Urothelium cell line (cell line): ENCODE measurements at regions not wholly inside any gene's neighbourhood (a gene's known extent, or its start where the extent isn't known, plus 50 kb on each side); places are given as distances from the start of the nearest gene placed in this dataset.
"Not testable (repeated sequence)": the region's sequence is repeated elsewhere in the genome, so short reads cannot be mapped to it uniquely, and the experiment has no call there.

Source experiments
- DNase-seq: peaks from one replicate; pipeline ENCODE4 v3.0.0; 2011; ENCODE audit warnings: low spot score, mixed read lengths
- FAIRE-seq: peaks from 2 replicates; lab custom pipeline; 2011; peaks lifted over from hg19 to GRCh38; lab: Jason Lieb, UNC

GRCh38 chr13:27327633-27328032 lies 57.0 kb downstream of the RASL11A start:
- DNase-seq (no peak), FAIRE-seq (no peak)

- FAIRE-seq (no peak), DNase-seq (no peak)
These were observed 58.6 kb downstream of the RASL11A start for GRCh38 chr13:27329210-27329609.

- FAIRE-seq (no peak), DNase-seq (no peak)
These were observed 64.3 kb downstream of the RASL11A start for GRCh38 chr13:27334774-27335435.

GRCh38 chr13:27336014-27336673 lies 65.5 kb downstream of the RASL11A start:
- DNase-seq (no peak), FAIRE-seq (no peak)

- FAIRE-seq (peak; percentile 83), DNase-seq (no peak)
These were observed 67.6 kb downstream of the RASL11A start for GRCh38 chr13:27338207-27338606.

GRCh38 chr13:27338816-27339215 lies 68.2 kb downstream of the RASL11A start:
- peak; percentile 17 for DNase-seq
- no peak for FAIRE-seq

GRCh38 chr13:27339299-27339698 lies 68.7 kb downstream of the RASL11A start:
- DNase-seq (peak; percentile 26), FAIRE-seq (no peak)

- FAIRE-seq (no peak), DNase-seq (no peak)
These were observed 71.0 kb downstream of the RASL11A start for GRCh38 chr13:27341616-27342015.

GRCh38 chr13:27347211-27347772 lies 76.7 kb downstream of the RASL11A start:
- no peak for DNase-seq
- no peak for FAIRE-seq

GRCh38 chr13:27348461-27348860 lies 76.0 kb upstream of the GTF3A start:
- FAIRE-seq (no peak), DNase-seq (no peak)

- FAIRE-seq = no peak
These were observed 75.0 kb upstream of the GTF3A start for GRCh38 chr13:27349458-27349857.

GRCh38 chr13:27350825-27351224 lies 73.6 kb upstream of the GTF3A start:
- FAIRE-seq, DNase-seq: not testable (repeated sequence)

More at GRCh38 chr13:27349458-27349857, 75.0 kb upstream of the GTF3A start:
- no peak for DNase-seq

- DNase-seq = no peak
- no peak for FAIRE-seq
These were observed 71.7 kb upstream of the GTF3A start for GRCh38 chr13:27352698-27353097.

GRCh38 chr13:27353166-27353583 lies 71.2 kb upstream of the GTF3A start:
- DNase-seq (peak; percentile 35), FAIRE-seq (no peak)

GRCh38 chr13:27353708-27354107 lies 70.7 kb upstream of the GTF3A start:
- DNase-seq (no peak), FAIRE-seq (no peak)

- FAIRE-seq = no peak
These were observed 70.0 kb upstream of the GTF3A start for GRCh38 chr13:27354379-27354778.

GRCh38 chr13:27355894-27356293 lies 68.5 kb upstream of the GTF3A start:
- no peak for FAIRE-seq
- DNase-seq = no peak

More at GRCh38 chr13:27354379-27354778, 70.0 kb upstream of the GTF3A start:
- no peak for DNase-seq

- DNase-seq (no peak), FAIRE-seq (no peak)
These were observed 66.0 kb upstream of the GTF3A start for GRCh38 chr13:27358420-27358819.

GRCh38 chr13:27359199-27359821 lies 65.1 kb upstream of the GTF3A start:
- FAIRE-seq = no peak
- peak; percentile 45 for DNase-seq

GRCh38 chr13:27360562-27360961 lies 63.9 kb upstream of the GTF3A start:
- no peak for FAIRE-seq
- no peak for DNase-seq

GRCh38 chr13:27362064-27362751 lies 62.2 kb upstream of the GTF3A start:
- DNase-seq = peak; percentile 83
- FAIRE-seq = no peak
